HUES64 (cell line): ENCODE measurements at regions not wholly inside any gene's neighbourhood (a gene's known extent, or its start where the extent isn't known, plus 50 kb on each side); places are given as distances from the start of the nearest gene placed in this dataset.

Experiments used
- H3K27ac ChIP-seq: 2 replicates; pipeline ENCODE4 v1.7.0; 2013; ENCODE audit warnings: low read depth, low read length, inconsistent platforms
- H3K27me3 ChIP-seq: 2 replicates; pipeline ENCODE4 v1.6.1; 2013; ENCODE audit warnings: mild to moderate bottlenecking, low read length; ENCODE audit not compliant: insufficient read depth
- H3K36me3 ChIP-seq: 2 replicates; pipeline ENCODE4 v1.6.1; 2013; ENCODE audit warnings: mild to moderate bottlenecking, low read length; ENCODE audit not compliant: insufficient read depth
- H3K4me1 ChIP-seq: 2 replicates; pipeline ENCODE4 v1.6.1; 2013; ENCODE audit warnings: mild to moderate bottlenecking, low read length, moderate library complexity; ENCODE audit not compliant: insufficient read depth
- H3K4me3 ChIP-seq: 2 replicates; pipeline ENCODE4 v1.5.1; 2013; ENCODE audit warnings: mild to moderate bottlenecking, low read length, moderate library complexity
- H3K9ac ChIP-seq: 2 replicates; pipeline ENCODE4 v1.6.1; 2013; ENCODE audit warnings: mild to moderate bottlenecking, low read depth, low read length
- H3K9me3 ChIP-seq: 2 replicates; pipeline ENCODE4 v1.6.1; 2013; ENCODE audit warnings: low read depth, low read length; ENCODE audit not compliant: insufficient read depth
- WGBS: fragments of 150-250, 120-280 bp; methylation state at CpG from one replicate; pipeline ENCODE4 v1.1.7; 2013; ENCODE audit warnings: missing lambda C conversion rate; 5-methylcytosine and 5-hydroxymethylcytosine counted together

- no peaks in the 10 kb centered on the region for H3K9me3 ChIP-seq
- H3K27ac ChIP-seq: no peak overlapping the region
- H3K4me3 ChIP-seq: no peak overlapping the region
- H3K27me3 ChIP-seq: no peaks in the 10 kb centered on the region
- H3K36me3 ChIP-seq: no peaks in the 10 kb centered on the region
- peaks cover 25% of the 10 kb centered on the region for H3K4me1 ChIP-seq
- WGBS: 100% methylated on average over 1 of the region's 1 CpG
- no peak overlapping the region for H3K9ac ChIP-seq
Measured at GRCh38 chr2:39501412-39501811, 64.3 kb upstream of the MAP4K3 start.

- Histone ChIP-seq H3K4me3 (no peak overlapping the region), H3K36me3 (no peaks in the 10 kb centered on the region), H3K9ac (no peak overlapping the region), H3K4me1 (peaks cover 25% of the 10 kb centered on the region), H3K27ac (no peak overlapping the region), H3K9me3 (no peaks in the 10 kb centered on the region), H3K27me3 (no peaks in the 10 kb centered on the region)
- 94% methylated on average over 1 of the region's 2 CpGs for WGBS
Measured at GRCh38 chr2:39503277-39503676, 66.2 kb upstream of the MAP4K3 start.

GRCh38 chr2:39504790-39505335, 67.8 kb upstream of the MAP4K3 start:
- no peaks in the 10 kb centered on the region for H3K9me3 ChIP-seq
- H3K9ac ChIP-seq: no peak overlapping the region
- H3K4me1 ChIP-seq: peaks cover 17% of the 10 kb centered on the region
- WGBS: 89% methylated on average over 3 of the region's 5 CpGs
- no peaks in the 10 kb centered on the region for H3K36me3 ChIP-seq
- H3K27ac ChIP-seq: no peak overlapping the region
- no peaks in the 10 kb centered on the region for H3K27me3 ChIP-seq
- H3K4me3 ChIP-seq: no peak overlapping the region

DNA sequence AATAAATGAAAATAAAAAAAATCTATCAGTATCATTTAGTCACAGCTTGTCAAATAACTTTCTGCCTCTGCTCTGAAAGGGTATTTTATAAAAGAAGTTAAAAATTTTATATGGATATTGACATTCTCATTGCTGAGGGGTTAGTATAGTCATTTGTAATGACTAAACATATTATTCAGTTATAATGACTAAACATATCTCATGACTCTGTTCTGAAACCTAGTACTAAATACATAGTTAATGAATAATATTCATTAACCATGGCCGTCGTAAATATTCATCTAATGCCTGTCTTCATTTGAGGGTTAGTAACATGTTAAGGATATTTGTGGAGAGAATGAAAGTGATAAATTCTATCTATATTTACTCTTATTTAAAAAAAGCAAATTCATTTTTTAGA, 69.1 kb upstream of the MAP4K3 start:
- Histone ChIP-seq H3K9me3 (no peaks in the 10 kb centered on the region), H3K36me3 (no peaks in the 10 kb centered on the region), H3K4me1 (peaks cover 17% of the 10 kb centered on the region), H3K4me3 (no peak overlapping the region), H3K27ac (no peak overlapping the region), H3K27me3 (no peaks in the 10 kb centered on the region), H3K9ac (no peak overlapping the region)
- WGBS: no CpG with 5 or more reads among the region's 2 CpGs

DNA sequence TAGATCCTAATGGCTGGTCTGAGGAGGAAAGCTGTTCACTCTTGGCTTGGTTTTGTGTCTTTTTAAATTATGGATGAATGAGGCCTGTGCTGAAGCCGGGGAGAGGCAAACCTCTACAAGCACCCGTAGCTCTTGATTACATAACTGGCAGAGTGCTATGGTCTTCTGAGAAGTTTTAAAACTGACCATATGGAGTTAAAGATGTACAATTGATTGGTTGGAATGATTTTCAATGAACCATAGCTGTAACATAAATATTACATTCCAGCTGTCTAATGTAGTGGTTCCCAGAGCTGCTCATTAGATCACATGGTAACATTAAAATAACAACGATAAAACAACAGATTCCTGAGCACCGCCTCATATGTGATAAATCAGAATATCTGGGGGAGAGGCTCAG, 71.1 kb upstream of the MAP4K3 start:
- Histone ChIP-seq H3K9ac (no peak overlapping the region), H3K36me3 (no peaks in the 10 kb centered on the region), H3K4me1 (peaks cover 27% of the 10 kb centered on the region), H3K9me3 (no peaks in the 10 kb centered on the region), H3K27ac (no peak overlapping the region), H3K27me3 (no peaks in the 10 kb centered on the region), H3K4me3 (no peak overlapping the region)
- WGBS: 98% methylated on average over 3 of the region's 4 CpGs

GRCh38 chr2:39510140-39510539, 73.1 kb upstream of the MAP4K3 start:
- no peaks in the 10 kb centered on the region for H3K27me3 ChIP-seq
- H3K9me3 ChIP-seq: no peaks in the 10 kb centered on the region
- H3K27ac ChIP-seq: no peak overlapping the region
- WGBS: 95% methylated on average over 5 of the region's 5 CpGs
- no peaks in the 10 kb centered on the region for H3K36me3 ChIP-seq
- H3K4me1 ChIP-seq: peaks cover 25% of the 10 kb centered on the region
- H3K9ac ChIP-seq: no peak overlapping the region
- H3K4me3 ChIP-seq: no peak overlapping the region

GRCh38 chr2:39511219-39511604, 74.1 kb upstream of the MAP4K3 start:
- no peaks in the 10 kb centered on the region for H3K9me3 ChIP-seq
- 95% methylated on average over 4 of the region's 4 CpGs for WGBS
- H3K4me3 ChIP-seq: no peak overlapping the region
- H3K27me3 ChIP-seq: no peaks in the 10 kb centered on the region
- H3K9ac ChIP-seq: no peak overlapping the region
- no peak overlapping the region for H3K27ac ChIP-seq
- no peaks in the 10 kb centered on the region for H3K36me3 ChIP-seq
- H3K4me1 ChIP-seq: peaks cover 35% of the 10 kb centered on the region

- Histone ChIP-seq H3K4me1 (peaks cover 39% of the 10 kb centered on the region), H3K9ac (no peak overlapping the region), H3K27ac (no peak overlapping the region), H3K4me3 (no peak overlapping the region), H3K36me3 (no peaks in the 10 kb centered on the region), H3K27me3 (no peaks in the 10 kb centered on the region), H3K9me3 (no peaks in the 10 kb centered on the region)
- WGBS: 96% methylated on average over 3 of the region's 3 CpGs
Measured at GRCh38 chr2:39511605-39512433, 74.7 kb upstream of the MAP4K3 start.

- Histone ChIP-seq H3K9me3 (no peaks in the 10 kb centered on the region), H3K9ac (no peak overlapping the region), H3K36me3 (no peaks in the 10 kb centered on the region), H3K4me3 (no peak overlapping the region), H3K27me3 (no peaks in the 10 kb centered on the region), H3K4me1 (peaks cover 46% of the 10 kb centered on the region), H3K27ac (no peak overlapping the region)
- 93% methylated on average over 7 of the region's 7 CpGs for WGBS
Measured at GRCh38 chr2:39512434-39512935, 75.4 kb upstream of the MAP4K3 start.

GRCh38 chr2:39512941-39513340, 75.9 kb upstream of the MAP4K3 start:
- Histone ChIP-seq H3K27ac (no peak overlapping the region), H3K4me1 (peaks cover 50% of the 10 kb centered on the region), H3K4me3 (no peak overlapping the region), H3K36me3 (no peaks in the 10 kb centered on the region), H3K27me3 (no peaks in the 10 kb centered on the region), H3K9me3 (no peaks in the 10 kb centered on the region), H3K9ac (no peak overlapping the region)
- WGBS: 92% methylated on average over 6 of the region's 6 CpGs

GRCh38 chr2:39513641-39514094, 76.6 kb upstream of the MAP4K3 start:
- no peak overlapping the region for H3K27ac ChIP-seq
- H3K9ac ChIP-seq: no peak overlapping the region
- WGBS: 35% methylated on average over 2 of the region's 2 CpGs
- H3K9me3 ChIP-seq: no peaks in the 10 kb centered on the region
- H3K4me3 ChIP-seq: no peak overlapping the region
- H3K36me3 ChIP-seq: no peaks in the 10 kb centered on the region
- no peaks in the 10 kb centered on the region for H3K27me3 ChIP-seq
- peaks cover 55% of the 10 kb centered on the region for H3K4me1 ChIP-seq
